ACC112 (cell line): ENCODE measurements at regions not wholly inside any gene's neighbourhood (a gene's known extent, or its start where the extent isn't known, plus 50 kb on each side); places are given as distances from the start of the nearest gene placed in this dataset.

Experiments used
- H2AFZ ChIP-seq: fragments of 200-600 bp; sonication (generic); one replicate; pipeline ENCODE4 v1.6.0; 2017; ENCODE audit warnings: antibody characterized with exemption, low read length; ENCODE audit not compliant: unreplicated experiment
- H3K27ac ChIP-seq: fragments of 200-600 bp; sonication (generic); 2 replicates; pipeline ENCODE4 v1.5.1; 2014; ENCODE audit warnings: low read depth, mild to moderate bottlenecking, antibody characterized with exemption, low read length, moderate library complexity
- H3K27me3 ChIP-seq: fragments of 200-600 bp; sonication (generic); 2 replicates; pipeline ENCODE4 v1.6.1; 2014; ENCODE audit warnings: mild to moderate bottlenecking, antibody characterized with exemption, low read length, moderate library complexity, mixed read lengths; ENCODE audit not compliant: insufficient read depth
- H3K36me3 ChIP-seq: fragments of 200-600 bp; sonication (generic); 2 replicates; pipeline ENCODE4 v1.6.1; 2016; ENCODE audit warnings: mild to moderate bottlenecking, antibody characterized with exemption, low read length, moderate library complexity, mixed read lengths; ENCODE audit not compliant: insufficient read depth
- H3K4me1 ChIP-seq: fragments of 200-600 bp; sonication (generic); one replicate; pipeline ENCODE4 v1.6.1; 2016; ENCODE audit warnings: low read length, mixed read lengths; ENCODE audit not compliant: insufficient read depth, unreplicated experiment, control insufficient read depth
- H3K4me3 ChIP-seq: fragments of 200-600 bp; sonication (generic); 2 replicates; pipeline ENCODE4 v1.5.1; 2014; ENCODE audit warnings: mild to moderate bottlenecking, low read depth, low read length
- H3K79me2 ChIP-seq: fragments of 200-600 bp; sonication (generic); one replicate; pipeline ENCODE4 v1.6.0; 2016; ENCODE audit warnings: low read length; ENCODE audit not compliant: control insufficient read depth, unreplicated experiment, insufficient read depth

GRCh38 chr1:232376632-232377493 is 253.1 kb downstream of the SIPA1L2 start:
- Histone ChIP-seq H3K4me3 (no peak overlapping the region), H2AFZ (no peak overlapping the region), H3K79me2 (no peaks in the 10 kb centered on the region), H3K27ac (no peak overlapping the region), H3K27me3 (no peaks in the 10 kb centered on the region), H3K4me1 (no peaks in the 10 kb centered on the region), H3K36me3 (no peaks in the 10 kb centered on the region)

- H3K27ac ChIP-seq = no peak overlapping the region
- no peaks in the 10 kb centered on the region for H3K27me3 ChIP-seq
- no peaks in the 10 kb centered on the region for H3K4me1 ChIP-seq
- H3K79me2 ChIP-seq = no peaks in the 10 kb centered on the region
- H3K36me3 ChIP-seq = no peaks in the 10 kb centered on the region
- no peak overlapping the region for H3K4me3 ChIP-seq
- no peak overlapping the region for H2AFZ ChIP-seq
Measured at GRCh38 chr1:232372841-232373440, 257.0 kb downstream of the SIPA1L2 start.

GRCh38 chr1:232372431-232372830 is 257.5 kb downstream of the SIPA1L2 start:
- Histone ChIP-seq H3K27me3 (no peaks in the 10 kb centered on the region), H3K4me1 (no peaks in the 10 kb centered on the region), H3K4me3 (no peak overlapping the region), H3K36me3 (no peaks in the 10 kb centered on the region), H2AFZ (no peak overlapping the region), H3K27ac (no peak overlapping the region), H3K79me2 (no peaks in the 10 kb centered on the region)

- no peaks in the 10 kb centered on the region for H3K79me2 ChIP-seq
- H3K27ac ChIP-seq = no peak overlapping the region
- no peaks in the 10 kb centered on the region for H3K27me3 ChIP-seq
- no peaks in the 10 kb centered on the region for H3K4me1 ChIP-seq
- H3K4me3 ChIP-seq = no peak overlapping the region
- H2AFZ ChIP-seq = no peak overlapping the region
- no peaks in the 10 kb centered on the region for H3K36me3 ChIP-seq
Measured at GRCh38 chr1:232369451-232370296, 260.3 kb downstream of the SIPA1L2 start.

- H3K27me3 ChIP-seq = no peaks in the 10 kb centered on the region
- no peak overlapping the region for H3K27ac ChIP-seq
- no peaks in the 10 kb centered on the region for H3K4me1 ChIP-seq
- no peaks in the 10 kb centered on the region for H3K36me3 ChIP-seq
- no peaks in the 10 kb centered on the region for H3K79me2 ChIP-seq
- no peak overlapping the region for H2AFZ ChIP-seq
- no peak overlapping the region for H3K4me3 ChIP-seq
Measured at GRCh38 chr1:232368821-232369321, 261.1 kb downstream of the SIPA1L2 start.

- Histone ChIP-seq H2AFZ (no peak overlapping the region), H3K4me1 (no peaks in the 10 kb centered on the region), H3K79me2 (no peaks in the 10 kb centered on the region), H3K27ac (no peak overlapping the region), H3K27me3 (no peaks in the 10 kb centered on the region), H3K36me3 (no peaks in the 10 kb centered on the region), H3K4me3 (no peak overlapping the region)
Measured at GRCh38 chr1:232367293-232367692, 262.6 kb downstream of the SIPA1L2 start.

GRCh38 chr1:232364654-232365382 is 265.1 kb downstream of the SIPA1L2 start:
- Histone ChIP-seq H2AFZ (no peak overlapping the region), H3K27ac (no peak overlapping the region), H3K4me3 (no peak overlapping the region), H3K36me3 (no peaks in the 10 kb centered on the region), H3K4me1 (no peaks in the 10 kb centered on the region), H3K27me3 (no peaks in the 10 kb centered on the region), H3K79me2 (no peaks in the 10 kb centered on the region)

- Histone ChIP-seq H3K79me2 (no peaks in the 10 kb centered on the region), H3K27me3 (no peaks in the 10 kb centered on the region), H3K4me1 (no peaks in the 10 kb centered on the region), H3K36me3 (no peaks in the 10 kb centered on the region), H3K27ac (no peak overlapping the region), H3K4me3 (no peak overlapping the region), H2AFZ (no peak overlapping the region)
Measured at GRCh38 chr1:232363008-232363407, 266.9 kb downstream of the SIPA1L2 start.

GRCh38 chr1:232357416-232357815 is 272.5 kb downstream of the SIPA1L2 start:
- Histone ChIP-seq H3K36me3 (no peaks in the 10 kb centered on the region), H3K27ac (no peak overlapping the region), H3K4me3 (no peak overlapping the region), H3K4me1 (no peaks in the 10 kb centered on the region), H3K27me3 (peaks cover 23% of the 10 kb centered on the region), H3K79me2 (no peaks in the 10 kb centered on the region), H2AFZ (no peak overlapping the region)
